H1 (cell line): ENCODE measurements at regions not wholly inside any gene's neighbourhood (a gene's known extent, or its start where the extent isn't known, plus 50 kb on each side); places are given as distances from the start of the nearest gene placed in this dataset.

ENCODE experiments used
- ASH2L ChIP-seq: fragments of 200-600, 300-600 bp; sonication (generic); IDR thresholded peaks from one replicate; pipeline ENCODE4 v1.7.1; 2017; ENCODE audit warnings: low read length
- CEBPB ChIP-seq: IDR thresholded peaks from 2 replicates; pipeline ENCODE4 v1.6.1; 2012; ENCODE audit warnings: low read depth, low read length
- EP300 ChIP-seq, 2 experiments: IDR thresholded peaks; 1 replicate in 1 of 2; 2 replicates in 1 of 2; pipeline ENCODE4 v1.6.1; 2011 to 2012; ENCODE audit warnings: low read depth in 2 of 2, low read length in 2 of 2, mild to moderate bottlenecking in 2 of 2, borderline replicate concordance in 1 of 2, inconsistent platforms in 1 of 2, moderate library complexity in 1 of 2
- FOSL1 ChIP-seq: IDR thresholded peaks from 2 replicates; pipeline ENCODE4 v1.6.1; 2011; ENCODE audit warnings: mild to moderate bottlenecking, low read depth, low read length, moderate library complexity; ENCODE audit not compliant: insufficient read depth
- JUND ChIP-seq: IDR thresholded peaks from 2 replicates; pipeline ENCODE4 v1.6.1; 2011; ENCODE audit warnings: mild to moderate bottlenecking, improper control_type of control experiment, low read length
- PHF8 ChIP-seq: fragments of 200-600 bp; sonication (generic); conservative IDR thresholded peaks from 2 replicates; pipeline ENCODE4 v1.7.1; 2012; ENCODE audit warnings: low read depth, mild to moderate bottlenecking, inconsistent platforms, low read length, moderate library complexity
- SIN3A ChIP-seq, 2 experiments: IDR thresholded peaks in 1 of 2; conservative IDR thresholded peaks in 1 of 2; 2 replicates each; pipeline ENCODE4 v1.6.1; 2011 to 2012; ENCODE audit warnings: low read length in 2 of 2, improper control_type of control experiment in 1 of 2, low read depth in 1 of 2, mild to moderate bottlenecking in 1 of 2
- SP2 ChIP-seq: IDR thresholded peaks from 2 replicates; pipeline ENCODE4 v1.6.1; 2012; ENCODE audit warnings: mild to moderate bottlenecking, low read length, inconsistent platforms
- SUZ12 ChIP-seq: fragments of 200-600 bp; sonication (generic); IDR thresholded peaks from 2 replicates; pipeline ENCODE4 v1.6.1; 2012; ENCODE audit warnings: mild to moderate bottlenecking, inconsistent platforms, low read length, moderate library complexity, mixed read lengths

DNA sequence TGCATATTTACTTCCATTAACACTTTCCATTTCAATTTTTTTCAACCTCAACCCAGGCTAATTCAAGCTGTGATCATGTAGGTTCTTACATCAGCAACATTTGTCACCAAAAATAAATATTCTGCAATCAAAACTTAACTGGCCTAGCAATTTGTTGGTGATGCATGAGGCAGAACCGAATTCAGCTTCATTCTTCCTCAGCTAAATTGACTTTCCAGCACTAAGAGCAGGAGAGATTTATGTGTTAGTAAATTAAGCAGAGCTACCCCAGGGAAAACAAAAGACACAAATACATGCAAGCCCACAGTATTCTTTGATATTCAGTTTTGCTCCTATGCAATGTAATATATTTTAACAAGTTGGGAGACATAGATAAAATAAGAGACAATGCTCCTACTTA lies 208.7 kb upstream of the NDST3 start (continued):
- no peak for TF ChIP-seq SP2
- no peak for TF ChIP-seq SIN3A (conservative IDR thresholded peaks at IDR 0.05 in 1 of 2, IDR thresholded peaks at IDR 0.05 in 1 of 2; ENCODE audit: low read depth in 1 of 2, low read length in 2 of 2)
- no peak for TF ChIP-seq ASH2L
- TF ChIP-seq EP300 (IDR thresholded peaks at IDR 0.05; ENCODE audit: borderline replicate concordance in 1 of 2, low read depth in 2 of 2, low read length in 2 of 2), result no peak
- no peak for TF ChIP-seq JUND
- no peak for TF ChIP-seq SUZ12
- TF ChIP-seq PHF8, result no peak
- no peak for TF ChIP-seq FOSL1
- TF ChIP-seq CEBPB, result no peak
